Lung (tissue), 11 donors: ENCODE measurements at regions not wholly inside any gene's neighbourhood (a gene's known extent, or its start where the extent isn't known, plus 50 kb on each side); places are given as distances from the start of the nearest gene placed in this dataset.

Experiments used
- ATAC-seq: fragments of 200-7000 bp; cut with Tn5 transposase; one replicate; pipeline ENCODE4 v1.9.1; 2020; ENCODE audit warnings: moderate number of reproducible peaks; ENCODE audit not compliant: insufficient read depth, low FRiP score
- DNase-seq, 3 donors: peaks; one replicate each; pipeline ENCODE4 v3.0.0-alpha.2; 2013 to 2017
- H3K27ac ChIP-seq, 2 donors: one replicate each; pipeline ENCODE4 v1.5.1; 2013; ENCODE audit warnings: mild to moderate bottlenecking in 2 of 2, moderate library complexity in 2 of 2, control low read depth in 1 of 2, inconsistent platforms in 1 of 2, low read depth in 1 of 2, low read length in 1 of 2
- H3K27me3 ChIP-seq, 3 donors: one replicate each; pipeline ENCODE4 v1.5.1; 2013; ENCODE audit warnings: low read length in 2 of 3; ENCODE audit not compliant: control insufficient read depth in 3 of 3, insufficient read depth in 3 of 3
- H3K36me3 ChIP-seq, 4 donors: one replicate each; pipeline ENCODE4 v1.5.1; 2013; ENCODE audit warnings: low read length in 4 of 4, mild to moderate bottlenecking in 1 of 4, moderate library complexity in 1 of 4; ENCODE audit not compliant: control insufficient read depth in 4 of 4, insufficient read depth in 4 of 4
- H3K4me1 ChIP-seq, 5 donors: one replicate each; pipeline ENCODE4 v1.5.1; 2013; ENCODE audit warnings: low read length in 5 of 5, mild to moderate bottlenecking in 2 of 5, moderate library complexity in 1 of 5; ENCODE audit not compliant: control insufficient read depth in 5 of 5, insufficient read depth in 5 of 5
- H3K4me3 ChIP-seq: one replicate; pipeline ENCODE4 v1.5.1; 2013; ENCODE audit warnings: mild to moderate bottlenecking, control low read depth, moderate library complexity
- H3K9ac ChIP-seq, 2 donors: one replicate each; pipeline ENCODE4 v1.5.1; 2013; ENCODE audit warnings: low read length in 2 of 2, control low read depth in 1 of 2; ENCODE audit not compliant: insufficient read depth in 1 of 2
- H3K9me3 ChIP-seq, 4 donors: one replicate each; pipeline ENCODE4 v1.5.1; 2013; ENCODE audit warnings: low read length in 3 of 4, mild to moderate bottlenecking in 1 of 4, moderate library complexity in 1 of 4; ENCODE audit not compliant: control insufficient read depth in 4 of 4, insufficient read depth in 3 of 4
- CTCF ChIP-seq: IDR thresholded peaks from 2 replicates; pipeline ENCODE4 v1.5.1; 2012; ENCODE audit warnings: mild to moderate bottlenecking; ENCODE audit errors: control extremely low read depth, extremely low read depth
- WGBS, 2 donors: extraction: QIAGEN DNeasy Blood & Tissue Kit; methylation state at CpG; one replicate each; pipeline ENCODE4 v1.1.7; 2013; 5-methylcytosine and 5-hydroxymethylcytosine counted together
- donor health status: control.
- donor health status: control.
- donor health status: Bipolar disorder and iron deficiency.
- donor health status: healthy.
- donor health status: DM: yes; HTN: yes; CAD: no.

- DNase-seq (no peak), ATAC-seq (no peak)
- Histone ChIP-seq H3K4me3 (no peak overlapping the region), H3K4me1 (peaks cover 0 to 6% (median 0%) of the 10 kb centered on the region in 5 donors), H3K27ac (no peak overlapping the region), H3K9ac (no peak overlapping the region), H3K27me3 (no peaks in the 10 kb centered on the region), H3K36me3 (no peaks in the 10 kb centered on the region), H3K9me3 (no peaks in the 10 kb centered on the region)
- 53 to 56% methylated on average over 4 of the region's 4 CpGs for WGBS, 2 donors
- TF ChIP-seq CTCF, result no peak
Measured at GRCh38 chr1:213423041-213423440, 372.0 kb downstream of the RPS6KC1 start.

- H3K4me3 ChIP-seq, result no peak overlapping the region
- 51 to 65% methylated on average over 12 of the region's 12 CpGs for WGBS, 2 donors
- H3K9ac ChIP-seq, result no peak overlapping the region
- no peak for TF ChIP-seq CTCF
- H3K27ac ChIP-seq, result no peak overlapping the region
- ATAC-seq (no peak), DNase-seq (peak; percentile 45 to 72 (median 51))
- H3K27me3 ChIP-seq, result no peaks in the 10 kb centered on the region
- H3K36me3 ChIP-seq, result no peaks in the 10 kb centered on the region
- H3K9me3 ChIP-seq, result no peaks in the 10 kb centered on the region
- H3K4me1 ChIP-seq, result peaks cover 0 to 6% (median 0%) of the 10 kb centered on the region in 5 donors
Measured at GRCh38 chr1:213423605-213424004, 372.6 kb downstream of the RPS6KC1 start.

GRCh38 chr1:213425376-213426030 lies 374.5 kb downstream of the RPS6KC1 start:
- no peak for ATAC-seq
- H3K9me3 ChIP-seq, result no peaks in the 10 kb centered on the region
- H3K27ac ChIP-seq, result no peak overlapping the region
- H3K4me1 ChIP-seq, result peaks cover 0 to 6% (median 0%) of the 10 kb centered on the region in 5 donors
- H3K27me3 ChIP-seq, result no peaks in the 10 kb centered on the region
- 88 to 92% methylated on average over 20 of the region's 20 CpGs for WGBS, 2 donors
- no peak overlapping the region for H3K9ac ChIP-seq
- H3K36me3 ChIP-seq, result no peaks in the 10 kb centered on the region
- no peak overlapping the region for H3K4me3 ChIP-seq
- DNase-seq, result no peak
- TF ChIP-seq CTCF, result no peak

GRCh38 chr1:213429642-213430041 lies 378.6 kb downstream of the RPS6KC1 start:
- H3K4me1 ChIP-seq, result no peaks in the 10 kb centered on the region
- H3K36me3 ChIP-seq, result no peaks in the 10 kb centered on the region
- 72 to 85% methylated on average over 1 of the region's 1 CpG for WGBS, 2 donors
- H3K9me3 ChIP-seq, result no peaks in the 10 kb centered on the region
- H3K9ac ChIP-seq, result no peak overlapping the region
- H3K4me3 ChIP-seq, result no peak overlapping the region
- H3K27ac ChIP-seq, result no peak overlapping the region
- TF ChIP-seq CTCF, result no peak
- no peaks in the 10 kb centered on the region for H3K27me3 ChIP-seq
- DNase-seq, result no peak
- no peak for ATAC-seq
